HCEC 1CT (cell line): ENCODE measurements at regions not wholly inside any gene's neighbourhood (a gene's known extent, or its start where the extent isn't known, plus 50 kb on each side); places are given as distances from the start of the nearest gene placed in this dataset.
A peak's percentile ranks its signal among the peaks of the same experiment; 100 is the strongest.
"Not testable (repeated sequence)": the region's sequence is repeated elsewhere in the genome, so short reads cannot be mapped to it uniquely, and the experiment has no call there.

Experiments used
- DNase-seq: peaks from one replicate; pipeline ENCODE4 v3.0.0-alpha.2; 2017

- no peak for DNase-seq
These were observed 89.2 kb upstream of the STMND1 start for GRCh38 chr6:17012421-17013225.

- DNase-seq, result no peak
These were observed 89.9 kb upstream of the STMND1 start for GRCh38 chr6:17011985-17012384.

- no peak for DNase-seq
These were observed 94.1 kb upstream of the STMND1 start for GRCh38 chr6:17007749-17008148.

GRCh38 chr6:17006543-17006942 is 95.3 kb upstream of the STMND1 start:
- DNase-seq, result no peak

GRCh38 chr6:17004269-17004668 is 97.6 kb upstream of the STMND1 start:
- no peak for DNase-seq

- no peak for DNase-seq
These were observed 99.7 kb upstream of the STMND1 start for GRCh38 chr6:17002123-17002522.

GRCh38 chr6:17001188-17001587 is 100.7 kb upstream of the STMND1 start:
- no peak for DNase-seq

- DNase-seq, result peak; percentile 70
These were observed 102.1 kb upstream of the STMND1 start for GRCh38 chr6:16999491-17000436.

GRCh38 chr6:16998461-16998860 is 103.4 kb upstream of the STMND1 start:
- no peak for DNase-seq

- no peak for DNase-seq
These were observed 106.2 kb upstream of the STMND1 start for GRCh38 chr6:16995511-16996250.

- no peak for DNase-seq
These were observed 108.5 kb upstream of the STMND1 start for GRCh38 chr6:16993396-16993795.

- DNase-seq, result no peak
These were observed 109.7 kb upstream of the STMND1 start for GRCh38 chr6:16991981-16992629.

GRCh38 chr6:16989976-16990375 is 111.9 kb upstream of the STMND1 start:
- DNase-seq, result not testable (repeated sequence)

- DNase-seq, result no peak
These were observed 112.5 kb upstream of the STMND1 start for GRCh38 chr6:16989382-16989781.

- DNase-seq, result peak; percentile 7
These were observed 113.9 kb upstream of the STMND1 start for GRCh38 chr6:16987996-16988395.

GRCh38 chr6:16985513-16986284 is 116.2 kb upstream of the STMND1 start:
- DNase-seq, result peak; percentile 50

GRCh38 chr6:16982807-16983206 is 119.0 kb upstream of the STMND1 start:
- DNase-seq, result peak; percentile 64

- DNase-seq, result no peak
These were observed 122.0 kb upstream of the STMND1 start for GRCh38 chr6:16979677-16980370.

- DNase-seq, result no peak
These were observed 123.2 kb upstream of the STMND1 start for GRCh38 chr6:16978686-16979085.

GRCh38 chr6:16976385-16977183 is 125.3 kb upstream of the STMND1 start:
- DNase-seq, result no peak
